GM12878 (cell line): ENCODE measurements at regions not wholly inside any gene's neighbourhood (a gene's known extent, or its start where the extent isn't known, plus 50 kb on each side); places are given as distances from the start of the nearest gene placed in this dataset.
A peak's percentile ranks its signal among the peaks of the same experiment; 100 is the strongest.

Source experiments
- ATAC-seq: fragments of 200-7000 bp; cut with Tn5 transposase; 3 replicates; pipeline ENCODE4 v1.9.1; 2020; ENCODE audit warnings: mild to moderate bottlenecking, moderate library complexity
- BruUV-seq: library from RNA; stranded (reverse); fragments of 400-500 nt; replicated peaks from 2 replicates; lab custom pipeline; 2021; lab: Mats Ljungman, UMichigan
- CTCF ChIA-PET: fragments of 300-600 bp; sonication (Branson Sonifier 250); formaldehyde crosslinking; extraction: SDS; loops from one replicate; lab custom pipeline; 2021; ENCODE audit warnings: inconsistent platforms; lab: Yijun Ruan, JAX
- POLR2A ChIA-PET: fragments of 350-600 bp; formaldehyde crosslinking; extraction: SDS; loops from one replicate; lab custom pipeline; 2021; ENCODE audit warnings: inconsistent platforms; lab: Charles Lee
- RAD21 ChIA-PET: fragments of 300-600 bp; sonication (Branson Sonifier 250); formaldehyde crosslinking; loops from one replicate; lab custom pipeline; 2023; ENCODE audit warnings: antibody characterized with exemption; ENCODE audit not compliant: unreplicated experiment; lab: Charles Lee
- SMC1A ChIA-PET: fragments of 300-600 bp; sonication (Branson Sonifier 250); formaldehyde crosslinking; loops from one replicate; lab custom pipeline; 2023; ENCODE audit not compliant: unreplicated experiment, uncharacterized antibody; lab: Charles Lee
- DNase-seq: peaks from one replicate; pipeline ENCODE4 v3.0.0-alpha.2; 2011; ENCODE audit warnings: low read depth, low spot score
- FAIRE-seq: peaks from 3 replicates; lab custom pipeline; 2011; peaks lifted over from hg19 to GRCh38; lab: Jason Lieb, UNC
- H2AFZ ChIP-seq: 2 replicates; pipeline ENCODE4 v1.6.0; 2011; ENCODE audit warnings: low read depth, low read length, control low read depth; ENCODE audit not compliant: control insufficient read depth
- H3K27ac ChIP-seq: 2 replicates; pipeline ENCODE4 v1.5.1; 2011; ENCODE audit warnings: control low read depth; ENCODE audit not compliant: control insufficient read depth, insufficient read depth
- H3K27me3 ChIP-seq, 2 experiments: replicated peaks in 1 of 2; 2 replicates each; pipeline versions ENCODE4 v1.6.0 to v1.6.1; 2011; ENCODE audit warnings: low read length in 1 of 2; ENCODE audit not compliant: control insufficient read depth in 2 of 2, insufficient read depth in 2 of 2
- H3K36me3 ChIP-seq, 2 experiments: 2 replicates each; pipeline ENCODE4 v1.5.1; 2011; ENCODE audit warnings: low read length in 1 of 2; ENCODE audit not compliant: control insufficient read depth in 2 of 2, insufficient read depth in 2 of 2
- H3K4me1 ChIP-seq: 2 replicates; pipeline ENCODE4 v1.6.1; 2011; ENCODE audit warnings: mild to moderate bottlenecking, low read length, moderate library complexity, mixed read lengths; ENCODE audit not compliant: control insufficient read depth, insufficient read depth
- H3K4me2 ChIP-seq: 2 replicates; pipeline ENCODE4 v1.6.0; 2011; ENCODE audit warnings: control low read depth; ENCODE audit not compliant: control insufficient read depth, insufficient read depth
- H3K4me3 ChIP-seq: fragments of 200-600 bp; sonication (generic); 2 replicates; pipeline ENCODE4 v1.5.1; 2016
- H3K79me2 ChIP-seq: 2 replicates; pipeline ENCODE4 v1.6.0; 2011; ENCODE audit warnings: low read length; ENCODE audit not compliant: control insufficient read depth, insufficient read depth
- H3K9ac ChIP-seq: 2 replicates; pipeline ENCODE4 v1.8.0; 2011; ENCODE audit warnings: low read length, control low read depth, mixed read lengths; ENCODE audit not compliant: control insufficient read depth, insufficient read depth
- H3K9me3 ChIP-seq: replicated peaks from 3 replicates; pipeline ENCODE4 v1.5.1; 2011; ENCODE audit warnings: mild to moderate bottlenecking, low read length; ENCODE audit not compliant: control insufficient read depth, insufficient read depth
- H4K20me1 ChIP-seq: 2 replicates; pipeline ENCODE4 v1.6.0; 2011; ENCODE audit not compliant: control insufficient read depth, insufficient read depth
- BCL3 ChIP-seq: IDR thresholded peaks from 2 replicates; pipeline ENCODE4 v1.6.1; 2011; ENCODE audit warnings: borderline replicate concordance, low read depth, mild to moderate bottlenecking, moderate library complexity, low read length; ENCODE audit not compliant: insufficient read depth, poor library complexity, severe bottlenecking
- CTCF ChIP-seq, 3 experiments: IDR thresholded peaks in 2 of 3; conservative IDR thresholded peaks in 1 of 3; 2 replicates each; pipeline ENCODE4 v1.5.1; 2011; ENCODE audit warnings: low read depth in 3 of 3, low read length in 3 of 3, mild to moderate bottlenecking in 3 of 3, control low read depth in 2 of 3, moderate library complexity in 2 of 3, inconsistent platforms in 1 of 3, mixed read lengths in 1 of 3; ENCODE audit not compliant: control insufficient read depth in 2 of 3, insufficient read depth in 1 of 3; ENCODE audit errors: extremely low read depth in 1 of 3
- FOS ChIP-seq: IDR thresholded peaks from 3 replicates; pipeline ENCODE4 v1.6.1; 2011; ENCODE audit warnings: borderline replicate concordance; ENCODE audit not compliant: insufficient read length; ENCODE audit errors: extremely low read depth
- NR2C1 ChIP-seq: fragments of 450-650 bp; IDR thresholded peaks from 2 replicates; pipeline ENCODE4 v1.6.1; 2017; ENCODE audit warnings: antibody characterized with exemption, mild to moderate bottlenecking, moderate library complexity
- NR2C2 ChIP-seq: IDR thresholded peaks from 2 replicates; pipeline ENCODE4 v1.6.1; 2011; ENCODE audit warnings: borderline replicate concordance, low read depth; ENCODE audit not compliant: control insufficient read depth, insufficient read length
- PML ChIP-seq: IDR thresholded peaks from 2 replicates; pipeline ENCODE4 v1.6.1; 2012; ENCODE audit warnings: low read length, inconsistent platforms
- RAD21 ChIP-seq: IDR thresholded peaks from 2 replicates; pipeline ENCODE4 v1.6.1; 2011; ENCODE audit warnings: mild to moderate bottlenecking, low read depth, low read length, moderate library complexity; ENCODE audit not compliant: insufficient read depth
- SPI1 ChIP-seq: IDR thresholded peaks from 2 replicates; pipeline ENCODE4 v1.6.1; 2011; ENCODE audit warnings: low read depth, mild to moderate bottlenecking, low read length, moderate library complexity, borderline replicate concordance; ENCODE audit not compliant: insufficient read depth
- SUZ12 ChIP-seq: fragments of 200-600 bp; sonication (generic); IDR thresholded peaks from one replicate; pipeline ENCODE4 v1.6.1; 2018; ENCODE audit warnings: antibody characterized with exemption, mild to moderate bottlenecking; ENCODE audit not compliant: unreplicated experiment
- USF1 ChIP-seq: IDR thresholded peaks from 2 replicates; pipeline ENCODE4 v1.6.1; 2011; ENCODE audit warnings: borderline replicate concordance, low read depth, mild to moderate bottlenecking, moderate library complexity, mixed read lengths, low read length; ENCODE audit not compliant: insufficient read depth; ENCODE audit errors: extremely low read length
- ZNF274 ChIP-seq: IDR thresholded peaks from one replicate; pipeline ENCODE4 v1.8.0; 2011; ENCODE audit not compliant: insufficient read length, insufficient read depth
- WGBS: methylation state at CpG from one replicate; pipeline ENCODE4 v1.1.6; 2016; ENCODE audit warnings: low lambda C conversion rate; ENCODE audit not compliant: insufficient replicate concordance, insufficient coverage; ENCODE audit errors: missing lambda C conversion rate; 5-methylcytosine and 5-hydroxymethylcytosine counted together
- in situ Hi-C: fragments of 300-500 bp; cut with MboI; formaldehyde crosslinking; loops from 9 replicates; pipeline ENCODE4 v1.14.3; 2018; ENCODE audit warnings: mixed read lengths
- intact Hi-C: fragments of 100-400 bp; cut with micrococcal nuclease; formaldehyde crosslinking; loops from one replicate; pipeline ENCODE4 v1.14.2; 2022; ENCODE audit not compliant: unreplicated experiment

GRCh38 chr10:83562381-83562780 lies 576.9 kb upstream of the GHITM start:
- CTCF ChIA-PET, result interaction anchor here (0.7 to 1.0 kb wide), 2 partner anchors 22 to 312 kb away, joined by 3 read pairs; no protein-coding TSS in a partner anchor
- Histone ChIP-seq H3K27me3 (no peaks in the 10 kb centered on the region), H3K4me2 (no peak overlapping the region), H3K4me3 (no peak overlapping the region), H3K79me2 (no peaks in the 10 kb centered on the region), H3K27ac (no peak overlapping the region), H3K36me3 (no peaks in the 10 kb centered on the region), H3K9me3 (no peaks in the 10 kb centered on the region; the same call in 2 of the 3 replicates), H4K20me1 (no peaks in the 10 kb centered on the region), H3K9ac (no peak overlapping the region)
- 91% methylated on average over 3 of the region's 3 CpGs for WGBS
- in situ Hi-C loops (no loop called here), intact Hi-C loops (no loop called here)
- no TSS peak for BruUV-seq
- DNase-seq, result no peak
- POLR2A ChIA-PET, result no interaction called here
- TF ChIP-seq USF1 (no peak), ZNF274 (no peak), SUZ12 (no peak), CTCF (IDR thresholded peaks at IDR 0.05 in 2 of 3, conservative IDR thresholded peaks at IDR 0.05 in 1 of 3; ENCODE audit: control insufficient read depth in 2 of 3, extremely low read depth in 1 of 3, insufficient read depth in 1 of 3, low read depth in 3 of 3, low read length in 3 of 3) (0 out of 6 replicates have a peak, but pooled peaks of 1 of the 3 experiments have one; percentile 1), SPI1 (no peak), BCL3 (no peak), PML (no peak), RAD21 (0 out of 2 replicates have a peak, but pooled peaks have one; percentile 30), FOS (no peak), NR2C1 (no peak), NR2C2 (no peak)
- TF ChIP-seq, all 136 proteins: peak for 2
- no peak overlapping the region for H2AFZ ChIP-seq
- ATAC-seq (no peak), FAIRE-seq (no peak)
- ChIA-PET RAD21 (interaction anchor here (1.1 kb wide), 1 partner anchor 309 kb away, joined by 4 read pairs; no protein-coding TSS in a partner anchor), SMC1A (interaction anchor here (2.6 kb wide), 1 partner anchor 17 kb away, joined by 6 read pairs; no protein-coding TSS in a partner anchor)
- H3K4me1 ChIP-seq, result no peaks in the 10 kb centered on the region
